Stimulated activated CD4-positive, alpha-beta T cell treated with anti-CD3 and anti-CD28 coated beads, Interleukin-2, amount 100 ng/mL, for 24 hours (primary cell): ENCODE measurements at regions not wholly inside any gene's neighbourhood (a gene's known extent, or its start where the extent isn't known, plus 50 kb on each side); places are given as distances from the start of the nearest gene placed in this dataset.

ENCODE experiments used
- DNase-seq, 2 donors: peaks; one replicate each; pipeline ENCODE4 v3.0.0-alpha.2; 2020

DNA sequence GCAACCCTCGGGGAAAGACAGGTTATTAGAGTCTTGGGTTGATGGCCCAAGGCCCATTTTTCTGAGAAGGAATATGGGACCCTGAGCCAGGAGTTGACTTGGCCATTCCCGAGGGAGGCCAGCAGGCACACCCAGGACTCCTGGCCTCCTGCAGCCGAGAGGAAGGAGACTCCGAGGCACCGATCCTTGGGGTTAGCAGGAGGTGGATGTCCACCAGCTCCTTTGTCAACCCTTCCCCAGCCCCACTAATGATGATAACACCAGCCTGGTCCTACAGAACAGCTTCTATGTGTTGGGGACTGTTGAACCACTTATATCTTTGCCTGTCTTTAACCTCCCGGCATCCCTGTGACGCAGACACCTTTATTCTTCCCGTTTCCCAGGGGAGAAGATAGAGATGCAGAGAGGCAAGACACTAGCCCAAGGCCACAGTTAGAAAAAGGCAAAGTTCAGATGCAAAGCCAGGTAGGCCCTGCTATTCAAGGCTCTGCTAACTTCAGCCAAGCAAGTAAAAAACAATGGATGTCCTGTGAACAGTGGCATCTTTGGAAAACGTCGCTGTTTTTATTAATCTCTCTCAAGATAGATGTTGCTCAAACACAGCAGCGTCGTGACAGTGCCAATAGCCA, 767.3 kb upstream of the TBX3 start:
- no peak for DNase-seq

DNA sequence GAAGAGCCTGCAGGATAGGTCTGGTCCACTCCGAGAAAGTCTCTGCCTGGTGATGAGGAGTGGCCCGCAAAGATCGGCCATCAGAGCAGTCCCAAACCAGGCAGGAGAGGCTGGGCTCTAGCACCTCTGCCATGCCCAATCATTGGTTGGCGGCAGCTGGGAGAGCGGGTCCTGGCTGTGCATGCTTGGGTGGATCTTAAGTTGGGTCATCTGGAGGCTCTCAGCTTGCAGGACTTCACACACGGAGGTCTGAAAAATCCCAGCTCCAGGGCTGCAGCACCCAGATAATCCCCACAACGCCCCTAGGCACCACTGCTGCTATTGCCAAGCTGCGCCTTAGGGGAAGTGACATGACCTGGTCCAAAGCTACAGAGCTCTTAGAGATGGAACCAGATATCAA, 766.7 kb upstream of the TBX3 start:
- no peak for DNase-seq

- DNase-seq = no peak
Measured at GRCh38 chr12:115450017-115450416, 766.0 kb upstream of the TBX3 start.

- no peak for DNase-seq
Measured at GRCh38 chr12:115449526-115449925, 765.6 kb upstream of the TBX3 start.

- DNase-seq = no peak
Measured at GRCh38 chr12:115444346-115444745, 760.4 kb upstream of the TBX3 start.

GRCh38 chr12:115443351-115443938, 759.5 kb upstream of the TBX3 start:
- DNase-seq = no peak

GRCh38 chr12:115440438-115440837, 756.5 kb upstream of the TBX3 start:
- DNase-seq = no peak

GRCh38 chr12:115439008-115439601, 755.1 kb upstream of the TBX3 start:
- no peak for DNase-seq

DNA sequence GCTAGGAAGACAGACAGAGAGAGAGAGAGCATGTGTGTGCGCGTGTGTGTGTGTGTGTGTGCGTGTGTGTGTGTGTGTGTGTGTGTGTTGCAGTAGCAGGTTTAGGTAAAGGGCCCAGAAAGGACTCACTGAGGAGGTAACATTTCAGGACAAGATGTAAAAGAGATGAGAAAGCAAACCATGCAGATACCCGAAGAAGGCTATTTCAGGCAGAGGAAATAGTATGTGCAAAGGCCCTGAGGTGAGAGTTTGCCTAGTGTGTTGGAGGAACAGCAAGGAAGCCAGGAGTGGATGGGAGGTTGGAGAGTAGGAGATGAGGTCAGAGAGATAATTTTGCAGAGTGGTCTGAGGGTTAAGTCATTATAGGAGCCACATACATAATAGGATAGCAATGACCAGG, 754.3 kb upstream of the TBX3 start:
- DNase-seq = no peak

- no peak for DNase-seq
Measured at GRCh38 chr12:115437061-115437567, 753.1 kb upstream of the TBX3 start.

GRCh38 chr12:115433014-115433634, 749.1 kb upstream of the TBX3 start:
- DNase-seq = no peak

DNA sequence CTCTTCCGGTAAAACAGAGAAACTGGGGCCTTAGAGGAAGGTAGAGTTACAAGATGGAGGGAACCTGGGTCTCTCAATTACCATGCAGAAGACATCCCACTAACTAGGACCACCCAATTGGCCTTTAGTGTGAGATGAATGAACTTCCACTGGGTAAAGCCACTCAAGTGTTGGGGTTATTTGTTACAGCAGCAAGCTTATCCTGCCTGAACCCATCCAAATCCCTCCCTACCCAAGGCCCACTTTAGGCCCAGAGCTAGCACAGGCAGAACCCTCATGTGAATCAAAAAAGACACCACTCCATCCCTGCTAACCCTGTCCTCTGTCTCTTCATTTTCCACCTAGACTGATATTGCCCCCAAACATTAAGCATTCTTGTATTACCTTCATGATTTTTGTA, 746.7 kb upstream of the TBX3 start:
- DNase-seq = no peak

DNA sequence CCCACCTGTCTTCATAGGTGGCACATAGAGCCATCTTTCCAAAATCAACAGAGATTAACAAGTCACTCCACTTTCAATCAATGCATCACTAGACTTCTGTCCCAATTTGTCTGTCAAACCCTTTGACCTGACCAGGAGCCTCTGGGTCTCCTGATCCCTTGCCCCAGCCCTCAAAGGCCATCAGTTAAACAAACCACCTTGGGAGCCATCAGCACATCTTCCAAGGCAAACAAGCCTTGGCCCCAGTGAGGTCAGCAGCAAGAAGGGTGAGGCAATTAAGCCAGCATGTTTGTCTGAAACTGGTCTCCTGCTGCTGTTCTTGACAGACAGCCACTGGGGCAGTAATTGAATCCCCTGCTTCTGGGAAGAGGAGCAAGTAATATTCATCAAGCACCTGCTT, 742.8 kb upstream of the TBX3 start:
- DNase-seq = no peak

GRCh38 chr12:115424003-115424402, 740.0 kb upstream of the TBX3 start:
- DNase-seq = no peak

GRCh38 chr12:115423546-115423987, 739.6 kb upstream of the TBX3 start:
- no peak for DNase-seq

DNA sequence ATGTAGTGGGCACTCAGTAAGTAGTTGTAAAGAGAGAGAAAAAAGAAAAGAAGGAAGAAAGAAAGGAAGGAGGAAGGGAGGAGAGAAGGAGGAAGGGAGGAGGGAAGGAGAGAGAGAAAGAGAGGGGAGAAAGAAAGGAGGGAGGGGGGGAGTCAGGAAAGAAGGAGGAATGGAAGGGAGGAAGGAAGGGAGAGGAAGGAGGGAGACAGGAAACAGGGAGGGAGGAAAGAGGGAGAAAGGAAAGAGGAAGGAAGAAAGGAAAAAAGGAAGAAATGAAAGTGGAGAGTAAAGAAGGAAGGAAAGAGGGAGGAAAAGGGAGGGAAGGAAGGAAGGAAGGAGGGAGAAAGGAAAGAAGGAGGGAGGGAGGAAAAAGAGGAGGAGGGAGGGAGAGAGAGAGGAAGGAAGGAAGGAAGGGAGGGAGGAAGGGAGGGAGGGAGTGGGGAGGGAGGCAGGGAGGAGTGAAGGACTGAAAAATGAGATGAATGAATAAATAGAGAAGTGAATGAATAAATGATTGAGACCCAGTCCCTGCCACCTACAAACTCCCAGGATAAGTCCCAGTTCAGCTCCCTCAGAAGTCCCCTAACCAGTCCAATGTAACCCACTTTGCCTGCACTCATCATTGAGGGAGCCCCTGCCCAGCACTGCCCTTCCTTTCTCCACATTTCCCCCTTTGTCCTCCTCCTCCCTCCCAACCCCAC, 739.0 kb upstream of the TBX3 start:
- DNase-seq = no peak

GRCh38 chr12:115421796-115422709, 738.1 kb upstream of the TBX3 start:
- no peak for DNase-seq

GRCh38 chr12:115421350-115421749, 737.4 kb upstream of the TBX3 start:
- DNase-seq = no peak

DNA sequence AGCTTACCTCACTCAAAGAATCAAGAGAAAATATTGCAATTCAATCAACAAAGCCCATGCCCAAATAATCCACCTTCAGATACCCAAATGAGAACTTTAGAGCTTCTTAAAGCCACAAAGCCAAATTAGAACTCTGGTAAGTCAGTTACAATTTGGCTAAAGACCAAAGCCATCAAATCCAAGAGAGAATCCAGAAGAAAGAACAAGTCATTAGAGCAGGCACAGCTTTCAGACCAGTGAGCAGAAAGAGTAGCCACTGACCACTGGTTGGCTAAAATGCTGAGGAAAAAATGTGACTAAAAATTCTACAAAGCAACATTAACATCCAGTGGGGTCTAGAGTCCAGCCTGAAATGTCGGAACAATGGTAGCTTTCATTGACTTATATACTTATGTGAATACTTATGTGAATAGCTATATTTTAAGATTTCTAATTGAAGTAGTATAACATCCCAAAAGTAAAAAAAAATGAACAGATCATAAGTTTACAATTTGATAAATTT, 735.2 kb upstream of the TBX3 start:
- DNase-seq = no peak

DNA sequence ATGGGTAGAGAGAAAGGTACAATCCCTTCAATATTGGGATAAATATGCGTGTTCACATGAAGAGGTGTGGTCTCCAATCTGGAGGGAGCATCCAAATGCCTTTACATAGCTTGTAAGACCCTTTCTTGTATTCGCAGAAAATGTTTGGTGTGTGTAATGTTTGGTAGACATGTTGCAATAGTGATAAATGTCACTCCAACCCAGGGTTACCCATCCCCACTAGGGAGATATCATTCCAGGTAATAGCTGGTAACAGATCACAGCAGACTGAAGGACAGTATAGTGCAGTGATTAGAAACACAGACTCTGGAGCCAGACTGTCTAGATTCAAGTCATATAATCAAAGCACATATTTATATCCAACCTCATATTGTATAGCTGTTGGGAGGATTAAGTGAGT, 733.6 kb upstream of the TBX3 start:
- DNase-seq = no peak

DNA sequence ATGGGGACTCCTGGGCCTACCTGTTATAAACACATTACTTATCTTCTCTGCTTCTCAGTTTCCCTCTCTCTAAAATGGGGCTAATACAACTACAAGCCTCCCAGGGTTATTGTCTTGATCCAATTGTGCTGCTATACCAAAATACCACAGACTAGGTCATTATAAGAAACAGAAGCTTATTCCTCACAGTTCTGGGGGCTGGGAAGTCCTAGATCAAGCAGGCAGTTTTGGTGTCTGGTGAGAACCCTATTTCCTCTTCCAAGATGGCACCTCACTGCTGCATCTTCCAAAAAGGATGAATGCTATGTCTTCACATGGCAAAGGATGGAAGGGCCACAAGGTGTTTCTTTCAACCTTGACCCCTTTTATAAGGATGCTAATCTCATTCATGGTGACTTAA, 732.9 kb upstream of the TBX3 start:
- DNase-seq = no peak

DNA sequence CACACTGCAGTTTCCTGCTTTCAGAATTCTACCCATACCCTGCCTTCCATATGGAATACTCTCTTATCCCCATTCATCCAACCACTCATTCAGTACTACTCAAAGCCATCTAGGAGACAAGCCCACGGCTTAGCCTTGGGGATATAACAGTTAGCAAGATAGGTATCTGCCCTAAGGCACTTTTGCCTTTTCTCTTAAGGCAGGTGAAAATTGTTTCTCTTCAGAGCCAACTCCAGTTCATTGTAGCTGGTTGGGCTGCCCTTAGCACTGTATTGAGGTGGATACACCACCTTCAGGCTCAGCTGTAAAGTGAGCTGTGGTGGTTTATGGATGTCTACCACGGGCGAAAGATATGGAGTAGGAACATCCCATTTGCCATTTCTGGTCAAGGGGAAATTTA, 729.7 kb upstream of the TBX3 start:
- no peak for DNase-seq
